NAMALWA (cell line): ENCODE measurements at regions not wholly inside any gene's neighbourhood (a gene's known extent, or its start where the extent isn't known, plus 50 kb on each side); places are given as distances from the start of the nearest gene placed in this dataset.
A peak's percentile ranks its signal among the peaks of the same experiment; 100 is the strongest.
"Not testable (repeated sequence)": the region's sequence is repeated elsewhere in the genome, so short reads cannot be mapped to it uniquely, and the experiment has no call there.

Experiments used
- DNase-seq: peaks from one replicate; pipeline ENCODE4 v3.0.0-alpha.2; 2015; ENCODE audit warnings: low spot score

DNA sequence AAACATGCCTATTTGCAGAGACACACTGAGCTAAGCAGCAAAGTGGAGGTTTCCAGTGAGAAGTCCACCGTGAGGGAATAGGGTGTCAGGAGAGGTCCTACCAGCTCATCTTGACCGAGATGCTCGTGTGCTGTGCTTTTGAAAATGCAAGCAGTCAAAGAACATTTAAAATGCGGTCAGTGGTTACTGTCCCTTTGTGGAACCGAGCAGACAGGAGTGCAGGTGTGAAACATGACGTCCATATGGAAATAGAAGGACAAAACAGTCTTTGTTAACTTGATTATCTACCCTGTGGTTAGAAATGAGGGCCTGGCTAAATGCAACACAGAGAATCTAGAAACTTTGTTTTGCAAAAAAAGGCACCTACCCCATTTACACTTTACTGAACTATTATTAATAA, 473.3 kb downstream of the SPATA31A6 start:
- not testable (repeated sequence) for DNase-seq

DNA sequence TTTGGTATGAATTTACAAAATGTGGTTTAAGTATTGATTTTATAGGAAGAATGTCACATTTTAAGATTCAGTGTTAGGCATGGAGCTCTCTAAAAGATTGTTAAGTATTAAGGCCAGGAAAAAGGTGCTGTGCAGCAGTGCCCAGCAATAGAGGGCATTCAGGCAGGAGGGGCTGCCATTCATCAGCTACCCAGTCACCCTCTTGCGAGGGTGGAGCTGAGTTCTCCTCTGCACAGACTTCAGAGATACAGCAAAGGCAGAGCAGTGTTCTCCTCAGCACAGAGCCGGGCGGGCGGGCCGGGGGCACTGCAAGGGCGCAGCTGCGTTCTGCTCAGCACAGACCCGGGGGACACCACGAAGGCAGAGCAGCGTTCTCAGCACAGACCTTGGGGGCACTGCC, 474.0 kb downstream of the SPATA31A6 start:
- not testable (repeated sequence) for DNase-seq

DNA sequence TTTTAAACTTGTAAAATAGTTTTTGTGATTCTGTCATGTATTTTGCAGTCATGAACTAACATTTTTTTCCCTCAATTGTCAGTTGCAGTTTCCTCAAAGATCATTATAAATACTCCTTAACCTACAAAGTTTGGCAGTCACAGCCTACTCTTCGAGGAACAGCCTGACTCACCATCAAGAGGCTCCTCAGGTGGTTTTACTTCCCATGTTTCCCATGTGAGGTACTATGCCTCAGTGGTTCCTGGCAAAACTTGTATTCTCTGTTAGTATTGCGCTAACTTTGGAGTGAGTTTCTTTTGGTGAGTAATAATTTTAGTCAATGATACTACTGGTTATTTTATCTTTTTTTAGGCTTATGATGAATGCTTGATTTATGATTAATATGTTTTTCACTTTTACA, 513.7 kb downstream of the SPATA31A6 start:
- not testable (repeated sequence) for DNase-seq

- not testable (repeated sequence) for DNase-seq
Observed at GRCh38 chr9:42702890-42703289, 519.4 kb downstream of the SPATA31A6 start.

DNA sequence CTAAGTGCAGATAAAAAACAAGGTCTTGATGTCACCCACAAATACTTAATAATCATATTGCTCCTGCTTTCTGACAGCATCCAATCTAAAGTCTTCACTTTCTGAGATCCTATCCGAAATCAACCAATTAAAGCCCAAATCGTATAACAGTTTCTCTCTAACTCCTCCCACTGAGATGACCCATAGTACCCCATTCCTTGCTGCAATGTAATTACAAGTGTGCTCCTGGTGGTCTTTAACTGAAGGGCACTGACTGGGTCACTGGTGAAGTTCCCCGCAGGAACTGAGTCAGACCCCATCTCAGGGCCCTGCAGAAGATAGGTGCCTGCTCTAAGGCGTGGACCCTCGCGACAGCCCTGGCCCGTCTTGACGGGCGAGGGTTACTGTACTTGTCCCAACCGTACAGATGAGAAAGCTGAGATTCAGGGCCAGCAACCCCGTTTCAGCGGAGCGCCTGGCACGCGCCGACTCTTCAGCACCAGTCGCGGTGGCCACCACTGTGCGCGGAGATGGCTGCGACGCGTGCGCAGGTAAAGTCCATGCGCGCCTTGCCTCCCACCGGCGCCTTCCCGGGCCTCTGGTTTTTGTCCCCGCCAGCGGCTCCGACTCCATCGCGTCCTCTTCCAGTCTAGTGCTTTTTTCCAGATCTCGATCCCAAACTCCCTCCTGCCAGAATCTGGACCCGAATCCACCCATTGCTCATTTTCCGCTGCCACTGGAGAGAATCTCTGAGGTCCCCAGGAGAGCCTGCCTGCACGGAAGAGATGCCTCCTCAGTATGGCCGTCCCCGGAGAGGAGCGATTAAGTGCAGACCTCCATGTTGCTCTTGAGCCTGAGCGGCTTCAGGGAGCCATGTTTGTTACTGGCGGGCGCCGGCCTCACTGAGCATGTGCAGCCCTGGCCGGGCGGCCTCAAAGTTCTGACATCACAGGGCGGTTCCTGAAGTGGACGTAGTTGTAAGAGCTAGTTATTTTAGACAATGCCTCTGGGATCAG, 541.7 kb downstream of the SPATA31A6 start:
- not testable (repeated sequence) for DNase-seq

DNA sequence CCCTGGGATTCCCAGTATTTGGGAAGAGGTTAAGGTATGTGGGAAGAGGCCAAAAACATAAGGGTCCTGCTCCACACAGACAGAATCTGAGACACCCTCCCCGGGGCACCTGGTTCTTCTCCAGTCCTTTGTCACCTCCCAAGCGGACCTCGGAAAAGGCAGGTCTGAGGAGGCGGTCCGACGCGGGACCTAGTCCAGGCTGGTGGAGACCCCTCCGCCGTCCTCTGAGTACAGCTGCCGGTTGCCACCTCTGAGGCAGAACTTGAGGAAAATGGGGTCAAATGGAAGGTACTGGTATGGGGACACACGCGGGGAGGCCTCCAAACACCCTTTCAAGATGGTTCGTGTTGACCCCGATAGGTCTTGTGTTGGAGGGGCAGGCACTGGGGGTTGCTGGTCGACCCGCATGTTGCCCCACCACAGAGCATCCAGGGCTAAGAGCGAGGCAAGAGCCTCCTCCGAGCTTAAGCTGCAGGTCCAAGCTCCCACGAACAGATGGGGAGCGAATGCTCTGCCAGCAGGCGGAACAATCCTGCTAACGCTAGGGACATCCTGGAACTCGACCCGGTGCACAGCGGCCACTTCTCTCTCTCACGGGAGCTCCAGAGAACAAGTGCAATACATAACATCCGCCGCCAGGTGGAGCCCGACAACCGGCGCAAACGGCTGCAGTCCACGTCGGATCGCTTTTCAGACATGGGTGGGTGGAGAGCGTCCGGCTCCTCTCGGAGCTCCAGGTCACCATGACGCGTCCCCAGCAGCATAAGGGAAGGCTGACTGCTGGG, 559.8 kb downstream of the SPATA31A6 start:
- DNase-seq = peak; percentile 73

DNA sequence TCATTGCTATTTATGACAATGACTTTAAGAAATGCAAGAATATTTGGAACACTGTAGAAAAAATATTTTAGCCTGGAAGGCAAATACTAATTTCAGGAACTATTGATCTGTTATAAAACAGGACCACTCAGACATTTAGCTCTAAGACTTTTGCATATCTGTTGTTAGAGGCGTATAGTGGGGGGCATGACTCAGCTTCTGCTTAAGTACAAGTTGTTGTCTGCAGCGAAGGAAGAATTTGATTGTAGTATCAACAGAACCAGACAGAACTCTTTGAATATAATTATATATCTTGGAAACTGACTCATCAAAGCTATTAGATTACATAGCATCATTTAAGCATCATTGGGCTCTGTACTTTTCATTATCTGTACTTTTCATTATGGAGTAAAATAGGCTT, 573.8 kb downstream of the SPATA31A6 start:
- DNase-seq = not testable (repeated sequence)

DNA sequence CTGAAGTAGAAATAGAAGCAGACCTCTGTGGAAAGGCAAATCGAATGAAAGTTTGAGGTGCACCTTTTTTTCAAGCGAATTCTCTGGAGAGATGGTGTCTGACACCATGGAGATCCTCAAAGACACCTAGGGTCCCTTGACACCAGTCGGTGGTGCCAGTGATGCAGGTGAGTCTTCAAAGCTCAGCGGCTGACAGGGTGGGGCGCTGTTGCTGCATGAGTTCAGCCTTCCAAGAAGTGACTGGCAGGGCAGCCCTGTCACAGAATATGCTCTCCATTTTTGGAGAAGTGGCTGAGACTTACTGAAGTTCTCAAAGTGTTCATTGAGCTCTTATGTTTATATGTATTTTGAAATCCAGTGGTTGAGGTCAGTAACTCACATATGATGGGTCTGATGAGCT, 575.9 kb downstream of the SPATA31A6 start:
- DNase-seq = peak; percentile 2

DNA sequence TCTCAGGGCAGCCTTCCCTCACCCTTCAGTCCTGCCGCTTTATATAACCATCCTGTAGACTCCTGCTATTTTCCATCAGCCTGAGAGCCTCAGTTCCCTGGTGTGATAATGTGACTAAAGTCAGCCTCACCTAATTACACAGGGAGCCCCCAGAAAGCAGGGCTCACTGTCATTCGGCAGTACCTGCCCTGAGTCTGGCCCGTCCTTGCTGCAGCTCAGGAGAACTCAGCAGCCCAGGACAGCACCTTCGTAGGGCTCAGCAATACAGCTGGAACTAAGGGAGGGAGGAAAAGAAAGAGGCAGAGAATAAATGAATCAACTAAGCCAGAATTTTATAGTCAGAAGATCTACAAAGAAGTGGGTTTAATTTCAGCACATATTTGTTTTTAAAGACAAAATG, 598.7 kb downstream of the SPATA31A6 start:
- not testable (repeated sequence) for DNase-seq

DNA sequence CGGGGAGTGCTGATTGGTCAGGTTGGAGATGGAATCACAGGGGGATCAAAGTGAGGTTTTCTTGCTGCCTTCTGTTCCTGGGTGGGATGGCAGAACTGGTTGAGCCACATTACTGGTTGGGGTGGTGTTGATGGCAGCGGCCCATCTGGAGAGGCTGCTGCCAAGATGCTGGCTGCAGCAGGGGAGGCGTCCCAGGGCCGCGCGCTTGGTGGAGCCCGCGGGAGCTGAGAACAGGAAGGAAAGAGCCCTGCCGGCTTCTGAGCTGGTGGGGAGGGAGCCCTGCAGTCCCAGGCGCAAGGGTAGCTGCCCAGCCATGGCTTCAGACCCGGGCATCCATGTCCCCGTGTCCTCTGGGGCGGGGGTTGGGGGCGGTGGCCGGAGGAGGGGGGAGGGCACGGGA, 609.3 kb downstream of the SPATA31A6 start:
- not testable (repeated sequence) for DNase-seq

DNA sequence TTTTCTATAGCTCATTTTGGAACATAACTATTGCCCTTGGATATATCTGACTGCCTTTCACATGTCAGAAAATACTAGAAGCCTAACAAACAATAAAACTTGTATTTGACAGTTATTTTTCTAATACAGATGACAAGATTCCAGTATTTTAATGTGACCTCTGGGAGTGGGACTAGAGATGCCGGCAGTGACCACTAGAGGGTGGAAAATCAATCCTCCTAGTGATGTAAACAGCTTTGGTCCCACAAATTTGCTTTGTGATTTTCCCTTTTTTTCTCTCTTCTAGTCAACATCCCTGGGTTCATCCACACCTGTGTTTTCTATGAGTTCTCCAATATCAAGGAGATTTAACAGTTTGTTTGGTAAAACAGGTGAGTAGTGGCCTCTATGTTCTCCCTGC, 615.1 kb downstream of the SPATA31A6 start:
- DNase-seq = not testable (repeated sequence)

DNA sequence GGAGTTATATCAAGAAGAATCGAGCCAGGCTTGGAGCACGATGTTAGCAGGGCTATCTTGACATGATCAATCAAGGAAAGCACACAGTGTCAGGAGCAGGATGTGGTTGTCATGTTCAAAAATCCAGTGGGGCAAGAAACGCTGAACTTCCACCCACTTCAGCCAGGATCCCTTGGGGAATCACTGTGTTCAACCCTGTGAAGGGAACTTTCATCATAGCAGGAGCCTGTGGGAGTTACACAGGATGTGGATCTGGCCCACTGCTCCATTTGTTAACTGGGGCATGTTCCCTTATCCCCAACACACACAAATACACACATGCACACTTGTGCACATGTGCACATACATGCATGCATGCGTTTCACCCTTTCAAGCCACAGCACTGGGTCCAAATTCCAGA, 619.3 kb downstream of the SPATA31A6 start:
- not testable (repeated sequence) for DNase-seq

DNA sequence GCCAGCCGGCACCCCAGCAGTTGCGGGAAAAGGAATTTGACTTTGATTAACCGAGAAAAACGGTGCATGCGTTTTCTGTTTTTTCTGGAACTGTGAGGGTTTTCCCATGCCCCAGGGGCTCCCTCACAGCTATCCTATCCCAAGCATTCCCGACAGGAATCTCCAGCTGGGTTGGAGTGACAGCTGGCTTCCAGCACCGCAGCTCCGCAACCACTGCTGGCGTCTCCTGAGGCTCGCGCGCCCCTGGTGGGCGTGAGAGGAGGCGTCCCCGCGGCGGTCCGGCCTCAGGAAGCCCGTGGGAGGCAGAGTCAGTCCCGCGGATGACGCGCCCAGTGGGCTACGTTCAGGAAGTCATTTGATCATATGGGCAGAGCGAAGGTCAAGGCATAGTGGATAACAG, 623.2 kb downstream of the SPATA31A6 start:
- DNase-seq = not testable (repeated sequence)

DNA sequence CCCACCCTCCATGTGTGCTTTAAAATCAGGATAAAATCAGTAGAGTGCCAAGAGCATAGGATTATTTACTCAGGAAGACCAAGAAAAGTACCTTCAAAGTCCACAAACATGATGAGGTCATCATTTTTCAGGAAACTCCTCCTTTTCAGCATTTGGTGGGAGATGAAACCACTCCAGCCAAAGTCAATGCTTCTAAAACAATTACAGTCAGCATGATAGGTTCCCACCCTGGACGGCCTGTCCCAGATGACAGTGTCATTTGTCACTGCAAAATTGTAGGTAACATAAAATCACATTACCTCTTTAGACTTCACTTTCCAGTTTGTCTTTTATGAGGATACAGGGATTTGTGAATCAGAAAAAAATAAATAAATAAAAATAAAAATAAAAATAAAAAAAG, 638.0 kb downstream of the SPATA31A6 start:
- not testable (repeated sequence) for DNase-seq

DNA sequence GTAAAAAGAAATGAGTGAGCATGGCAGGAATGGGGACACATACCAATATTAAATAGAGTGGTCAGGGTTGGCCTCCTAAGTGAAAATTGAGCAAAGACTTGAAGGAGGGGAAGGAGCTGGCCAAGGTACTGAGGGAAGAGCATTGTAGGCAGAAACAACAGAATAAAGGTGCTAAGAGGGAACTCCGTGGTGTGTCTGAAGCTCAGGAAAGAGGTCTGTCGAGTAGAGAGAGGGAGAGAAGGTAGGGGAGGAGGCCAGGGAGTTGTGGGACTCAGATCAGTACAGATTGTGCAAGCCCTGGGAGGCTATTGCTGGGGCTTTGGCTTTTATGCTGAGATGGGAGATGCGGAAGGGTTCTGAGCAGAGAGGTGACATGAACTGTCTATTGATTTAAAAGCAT, 664.7 kb downstream of the SPATA31A6 start:
- not testable (repeated sequence) for DNase-seq

DNA sequence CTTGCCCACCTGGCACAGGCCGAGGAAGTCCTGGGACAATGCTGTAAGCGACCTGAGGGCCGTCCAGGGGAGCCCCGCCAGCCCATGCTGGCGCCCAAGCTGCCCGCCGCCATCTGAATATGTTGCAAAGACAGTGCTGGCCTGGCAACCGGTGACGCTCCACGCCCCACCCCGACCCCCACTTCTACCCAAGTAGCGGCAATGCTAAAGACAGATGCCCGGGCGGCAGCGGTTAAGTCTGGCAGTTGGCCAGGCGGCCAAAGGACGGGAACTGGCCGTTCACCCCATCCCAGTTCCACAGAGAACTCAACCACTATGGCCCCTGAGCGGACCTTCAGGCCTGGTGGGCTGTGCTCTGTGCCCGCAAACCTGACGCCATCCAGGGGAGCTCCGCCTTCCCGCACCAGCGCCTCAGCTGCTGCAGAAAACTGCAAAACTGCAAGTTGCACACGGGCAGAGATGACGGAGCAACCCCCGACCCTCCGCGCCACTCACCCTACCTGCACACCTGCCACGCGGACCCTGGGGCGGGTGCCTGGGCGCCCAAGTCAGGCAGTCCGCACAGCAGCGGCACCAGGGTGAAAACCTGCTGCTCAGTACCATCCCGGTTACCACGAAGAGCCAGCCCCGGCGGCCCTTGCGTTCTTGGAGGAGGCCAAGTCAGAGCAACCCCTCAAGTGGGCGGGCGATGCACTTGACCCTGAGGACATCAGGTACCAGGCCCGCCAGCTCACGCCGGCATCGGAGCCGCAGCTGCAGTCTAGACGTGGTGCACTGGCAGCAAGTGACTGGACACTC, 667.6 kb downstream of the SPATA31A6 start:
- DNase-seq = not testable (repeated sequence)

- not testable (repeated sequence) for DNase-seq
Observed at GRCh38 chr9:42851701-42852100, 668.2 kb downstream of the SPATA31A6 start.

DNA sequence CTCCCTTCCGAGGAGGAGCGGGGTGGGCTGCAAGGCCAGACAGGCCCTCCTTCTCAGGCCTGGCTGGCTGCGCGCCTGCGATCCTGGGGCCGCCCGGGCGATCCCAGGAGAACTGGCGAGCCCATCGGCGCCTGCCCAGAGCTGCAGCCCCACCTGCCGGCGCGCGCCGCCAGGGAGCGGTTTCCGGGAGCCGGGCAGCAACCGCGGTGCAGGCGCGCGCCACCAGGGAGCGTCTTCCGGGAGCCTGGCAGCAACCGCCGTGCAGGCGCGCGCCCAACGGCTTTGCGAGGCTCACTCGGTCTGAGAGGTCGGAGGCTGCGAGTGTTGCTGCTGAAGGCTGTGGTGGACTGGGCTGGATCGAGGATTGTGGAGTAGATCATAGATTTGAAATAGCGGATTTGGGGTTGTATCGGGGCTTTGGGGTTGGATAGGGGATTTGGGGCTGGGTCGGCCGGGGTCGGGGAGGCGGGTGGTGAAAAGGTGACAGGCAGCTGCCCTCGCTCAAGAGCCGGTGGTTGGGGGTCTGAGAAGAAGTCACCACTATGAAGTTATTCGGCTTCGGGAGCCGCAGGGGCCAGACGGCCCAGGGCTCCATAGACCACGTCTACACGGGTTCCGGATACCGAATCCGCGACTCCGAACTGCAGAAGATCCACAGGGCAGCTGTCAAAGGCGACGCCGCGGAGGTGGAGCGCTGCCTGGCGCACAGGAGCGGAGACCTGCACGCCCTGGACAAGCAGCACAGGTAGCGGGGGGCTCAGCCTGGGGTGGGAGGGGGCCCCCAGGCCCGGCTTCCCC, 668.9 kb downstream of the SPATA31A6 start:
- peak; percentile 51 for DNase-seq

DNA sequence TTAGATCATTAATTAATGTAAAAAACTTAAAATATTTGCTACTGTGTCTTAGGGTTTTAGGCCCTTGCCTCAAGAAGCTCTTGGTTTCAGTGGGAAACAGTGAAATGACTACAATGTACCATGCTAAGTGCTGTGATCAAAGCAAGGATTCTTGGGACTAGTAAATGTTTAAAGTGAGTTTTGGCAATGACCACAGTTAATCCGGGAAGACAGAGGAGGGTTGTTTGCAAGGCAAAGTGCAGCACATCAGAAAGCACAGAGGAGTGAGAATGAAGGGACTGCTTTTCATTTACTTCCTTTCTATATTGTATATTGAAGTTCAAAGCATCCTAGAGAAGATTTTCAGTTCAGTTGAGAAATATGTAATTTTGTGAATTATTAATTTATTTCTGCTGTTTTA, 676.7 kb downstream of the SPATA31A6 start:
- DNase-seq = not testable (repeated sequence)

- DNase-seq = not testable (repeated sequence)
Observed at GRCh38 chr9:42862465-42862864, 679.0 kb downstream of the SPATA31A6 start.
